ENCODE measurements at regions not wholly inside any gene's neighbourhood (a gene's known extent, or its start where the extent isn't known, plus 50 kb on each side); places are given as distances from the start of the nearest gene placed in this dataset.

- no peaks in the 10 kb centered on the region for H3K36me3 ChIP-seq (replicated peaks in 1 of 2; ENCODE audit: insufficient read depth in 1 of 2, low read depth in 2 of 2)
- intact Hi-C loops (cut with DNase I): no loop called here
- DNase-seq: no peak
- ATAC-seq: no peak
- TF ChIP-seq, protein P1, sequence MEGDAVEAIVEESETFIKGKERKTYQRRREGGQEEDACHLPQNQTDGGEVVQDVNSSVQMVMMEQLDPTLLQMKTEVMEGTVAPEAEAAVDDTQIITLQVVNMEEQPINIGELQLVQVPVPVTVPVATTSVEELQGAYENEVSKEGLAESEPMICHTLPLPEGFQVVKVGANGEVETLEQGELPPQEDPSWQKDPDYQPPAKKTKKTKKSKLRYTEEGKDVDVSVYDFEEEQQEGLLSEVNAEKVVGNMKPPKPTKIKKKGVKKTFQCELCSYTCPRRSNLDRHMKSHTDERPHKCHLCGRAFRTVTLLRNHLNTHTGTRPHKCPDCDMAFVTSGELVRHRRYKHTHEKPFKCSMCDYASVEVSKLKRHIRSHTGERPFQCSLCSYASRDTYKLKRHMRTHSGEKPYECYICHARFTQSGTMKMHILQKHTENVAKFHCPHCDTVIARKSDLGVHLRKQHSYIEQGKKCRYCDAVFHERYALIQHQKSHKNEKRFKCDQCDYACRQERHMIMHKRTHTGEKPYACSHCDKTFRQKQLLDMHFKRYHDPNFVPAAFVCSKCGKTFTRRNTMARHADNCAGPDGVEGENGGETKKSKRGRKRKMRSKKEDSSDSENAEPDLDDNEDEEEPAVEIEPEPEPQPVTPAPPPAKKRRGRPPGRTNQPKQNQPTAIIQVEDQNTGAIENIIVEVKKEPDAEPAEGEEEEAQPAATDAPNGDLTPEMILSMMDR (IDR thresholded peaks at IDR 0.05): no peak
- TF ChIP-seq POLR2A (IDR thresholded peaks at IDR 0.05): no peak
- H3K27me3 ChIP-seq: no peaks in the 10 kb centered on the region
- no peak overlapping the region for H3K4me3 ChIP-seq
- whole genome bisulfite sequencing, 2 donors: 60 to 81% methylated on average over 1 of the region's 1 CpG
- H3K27ac ChIP-seq: no peak overlapping the region
- H3K9me3 ChIP-seq: no peaks in the 10 kb centered on the region
- H3K4me1 ChIP-seq: no peaks in the 10 kb centered on the region
These were observed 348.8 kb upstream of the SPTLC3 start for GRCh38 chr20:12659942-12660341.

DNA sequence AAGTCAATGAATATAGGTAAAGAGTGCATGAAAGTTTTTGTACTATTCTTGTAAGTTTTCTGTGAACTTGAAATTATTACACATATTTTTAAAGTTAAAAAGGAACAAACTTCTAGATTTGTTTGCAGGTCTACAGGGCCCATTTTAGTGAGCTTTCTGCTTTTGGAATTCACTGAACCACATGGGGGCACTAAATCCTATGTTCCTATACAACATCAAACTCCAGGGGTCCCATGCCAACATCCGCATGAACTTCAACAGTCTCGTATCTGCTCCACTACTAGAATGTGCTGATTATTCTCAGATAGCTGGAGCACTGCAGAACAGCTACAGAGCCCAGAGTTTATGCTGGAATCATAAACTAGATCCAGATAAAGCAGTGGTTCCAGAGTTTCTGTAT lies 347.9 kb upstream of the SPTLC3 start:
- no peak overlapping the region for H3K27ac ChIP-seq
- ATAC-seq: no peak
- peak in 2 of 4 donors; percentile 7 to 45 for DNase-seq
- TF ChIP-seq, protein P1 (IDR thresholded peaks at IDR 0.05): peak in 3 of 7 experiments; percentile 21 to 30 (median 25)
- no peak for TF ChIP-seq POLR2A (IDR thresholded peaks at IDR 0.05)
- H3K27me3 ChIP-seq: no peaks in the 10 kb centered on the region
- H3K4me3 ChIP-seq: no peak overlapping the region
- no peaks in the 10 kb centered on the region for H3K9me3 ChIP-seq
- intact Hi-C loops (cut with DNase I): no loop called here
- 28 to 54% methylated on average over 2 of the region's 2 CpGs for WGBS, 2 donors
- no peaks in the 10 kb centered on the region for H3K4me1 ChIP-seq
- no peaks in the 10 kb centered on the region for H3K36me3 ChIP-seq (replicated peaks in 1 of 2; ENCODE audit: insufficient read depth in 1 of 2, low read depth in 2 of 2)

- Histone ChIP-seq H3K36me3 (replicated peaks in 1 of 2; ENCODE audit: insufficient read depth in 1 of 2, low read depth in 2 of 2) (no peaks in the 10 kb centered on the region), H3K27ac (no peak overlapping the region), H3K4me1 (no peaks in the 10 kb centered on the region), H3K9me3 (no peaks in the 10 kb centered on the region), H3K4me3 (no peak overlapping the region), H3K27me3 (no peaks in the 10 kb centered on the region)
- DNase-seq (no peak), ATAC-seq (no peak)
- no peak for TF ChIP-seq POLR2A (IDR thresholded peaks at IDR 0.05)
- TF ChIP-seq, protein P1 (IDR thresholded peaks at IDR 0.05): no peak
- WGBS, 2 donors: 50 to 52% methylated on average over 1 of the region's 1 CpG
- intact Hi-C loops (cut with DNase I): no loop called here
These were observed 338.5 kb upstream of the SPTLC3 start for GRCh38 chr20:12670301-12670700.

DNA sequence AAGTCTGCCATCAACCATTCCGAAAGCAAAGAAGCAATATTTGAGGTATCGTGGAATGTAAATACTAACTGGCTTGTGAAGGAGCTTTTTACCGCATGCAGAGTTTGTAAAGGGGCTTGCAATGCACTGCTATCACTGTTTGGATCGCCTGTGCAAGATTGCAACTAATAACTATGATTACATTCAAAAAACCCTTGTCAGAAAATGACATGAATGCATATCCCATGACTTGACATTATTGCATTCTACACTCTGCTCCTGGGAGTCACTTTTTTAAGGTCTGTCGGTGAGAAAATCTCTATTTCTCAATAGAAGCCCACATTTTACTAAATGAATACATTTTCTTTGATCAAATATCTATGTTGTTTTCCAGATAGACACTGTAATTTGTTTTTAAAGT lies 335.4 kb upstream of the SPTLC3 start:
- no peaks in the 10 kb centered on the region for H3K4me1 ChIP-seq
- H3K36me3 ChIP-seq (replicated peaks in 1 of 2; ENCODE audit: insufficient read depth in 1 of 2, low read depth in 2 of 2): no peaks in the 10 kb centered on the region
- WGBS, 2 donors: 59 to 60% methylated on average over 5 of the region's 5 CpGs
- H3K9me3 ChIP-seq: no peaks in the 10 kb centered on the region
- TF ChIP-seq POLR2A (IDR thresholded peaks at IDR 0.05): no peak
- TF ChIP-seq, protein P1 (IDR thresholded peaks at IDR 0.05): no peak
- no peaks in the 10 kb centered on the region for H3K27me3 ChIP-seq
- DNase-seq (no peak), ATAC-seq (no peak)
- H3K27ac ChIP-seq: no peak overlapping the region
- no peak overlapping the region for H3K4me3 ChIP-seq
- intact Hi-C loops (cut with DNase I): no loop called here

GRCh38 chr20:12677925-12678324 lies 330.8 kb upstream of the SPTLC3 start:
- H3K36me3 ChIP-seq (replicated peaks in 1 of 2; ENCODE audit: insufficient read depth in 1 of 2, low read depth in 2 of 2): no peaks in the 10 kb centered on the region
- 63% methylated on average over 1 of the region's 1 CpG for WGBS, 2 donors
- intact Hi-C loops (cut with DNase I): no loop called here
- no peak overlapping the region for H3K27ac ChIP-seq
- no peak for TF ChIP-seq POLR2A (IDR thresholded peaks at IDR 0.05)
- TF ChIP-seq, protein P1 (IDR thresholded peaks at IDR 0.05): no peak
- no peak overlapping the region for H3K4me3 ChIP-seq
- ATAC-seq (no peak), DNase-seq (no peak)
- no peaks in the 10 kb centered on the region for H3K9me3 ChIP-seq
- no peaks in the 10 kb centered on the region for H3K27me3 ChIP-seq
- H3K4me1 ChIP-seq: no peaks in the 10 kb centered on the region

Measured in body of pancreas (tissue), 4 donors.